HCT116 (cell line): ENCODE measurements at regions not wholly inside any gene's neighbourhood (a gene's known extent, or its start where the extent isn't known, plus 50 kb on each side); places are given as distances from the start of the nearest gene placed in this dataset.

Experiments
- ATAC-seq: fragments of 200-7000 bp; cut with Tn5 transposase; 2 replicates; pipeline ENCODE4 v1.9.1; 2020; ENCODE audit warnings: mild to moderate bottlenecking, moderate library complexity
- BruUV-seq: library from RNA; stranded (reverse); fragments of 400-500 nt; replicated peaks from 2 replicates; lab custom pipeline; 2021; lab: Mats Ljungman, UMichigan
- CTCF ChIA-PET: fragments of 300-600 bp; sonication (Branson Sonifier 250); formaldehyde crosslinking; loops from one replicate; lab custom pipeline; 2021; ENCODE audit warnings: antibody characterized with exemption; lab: Charles Lee
- POLR2A ChIA-PET: fragments of 300-600, 350-600 bp; sonication (Branson Sonifier 250); formaldehyde crosslinking; loops from one replicate; lab custom pipeline; 2021; ENCODE audit warnings: antibody characterized with exemption; lab: Charles Lee
- RAD21 ChIA-PET, 2 experiments: fragments of 300-600 bp; sonication (Branson Sonifier 250); formaldehyde crosslinking; loops; one replicate each; lab custom pipeline; 2023; ENCODE audit warnings: low total read pairs in 2 of 2; ENCODE audit not compliant: uncharacterized antibody in 2 of 2, unreplicated experiment in 2 of 2, low non-redundant PET in 1 of 2; lab: Charles Lee
- DNase-seq: peaks from one replicate; pipeline ENCODE4 v3.0.0-alpha.2; 2010; ENCODE audit warnings: low read depth, low spot score
- H2AFZ ChIP-seq: fragments of 200-600 bp; shearing (Covaris generic), sonication (generic); 2 replicates; pipeline ENCODE4 v1.6.1; 2017; ENCODE audit warnings: low read depth, mixed run types, mixed read lengths, antibody characterized with exemption, low read length; ENCODE audit not compliant: poor library complexity, severe bottlenecking
- H3K27ac ChIP-seq: 2 replicates; pipeline ENCODE4 v1.5.1; 2012; ENCODE audit warnings: low read depth, low read length
- H3K27me3 ChIP-seq: fragments of 200-600 bp; sonication (generic); 2 replicates; pipeline ENCODE4 v1.6.1; 2016; ENCODE audit warnings: mixed run types, low read length, mixed read lengths; ENCODE audit not compliant: insufficient read depth
- H3K36me3 ChIP-seq, 2 experiments: fragments of 200-500 bp in 1 of 2; fragments of 200-600 bp in 1 of 2; sonication (Bioruptor generic) in 1 of 2; sonication (generic) in 1 of 2; 2 replicates each; pipeline versions ENCODE4 v1.5.1 to v1.6.1; 2014 to 2016; ENCODE audit warnings: low read length in 2 of 2, inconsistent platforms in 1 of 2, mixed read lengths in 1 of 2, mixed run types in 1 of 2; ENCODE audit not compliant: insufficient read depth in 2 of 2, control insufficient read depth in 1 of 2
- H3K4me1 ChIP-seq, 2 experiments: fragments of 200-600 bp in 1 of 2; sonication (generic) in 1 of 2; 2 replicates each; pipeline versions ENCODE4 v1.5.1 to v1.6.1; 2012 to 2017; ENCODE audit warnings: low read length in 2 of 2, inconsistent platforms in 1 of 2, mild to moderate bottlenecking in 1 of 2, mixed read lengths in 1 of 2, mixed run types in 1 of 2, moderate library complexity in 1 of 2; ENCODE audit not compliant: insufficient read depth in 2 of 2, control insufficient read depth in 1 of 2
- H3K4me2 ChIP-seq: fragments of 200-600 bp; sonication (generic); 2 replicates; pipeline ENCODE4 v1.6.1; 2017; ENCODE audit warnings: mixed run types, low read length, mixed read lengths
- H3K4me3 ChIP-seq, 2 experiments: fragments of 200-600 bp in 1 of 2; sonication (generic) in 1 of 2; replicated peaks in 1 of 2; 2 replicates each; pipeline ENCODE4 v1.5.1; 2011 to 2016; ENCODE audit warnings: low read length in 2 of 2, control low read depth in 1 of 2, low read depth in 1 of 2, mild to moderate bottlenecking in 1 of 2, mixed read lengths in 1 of 2, mixed run types in 1 of 2
- H3K79me2 ChIP-seq: fragments of 200-600 bp; sonication (generic); 2 replicates; pipeline ENCODE4 v1.6.1; 2017; ENCODE audit warnings: mild to moderate bottlenecking, mixed run types, low read length, moderate library complexity, mixed read lengths; ENCODE audit not compliant: insufficient read depth
- H3K9ac ChIP-seq: fragments of 200-600 bp; sonication (generic); 2 replicates; pipeline ENCODE4 v1.6.1; 2016; ENCODE audit warnings: low read length, mixed read lengths
- H3K9me2 ChIP-seq: fragments of 200-600 bp; sonication (generic), shearing (Covaris generic); 2 replicates; pipeline ENCODE4 v1.6.1; 2017; ENCODE audit warnings: mixed run types, mild to moderate bottlenecking, moderate library complexity; ENCODE audit not compliant: insufficient read depth
- H3K9me3 ChIP-seq, 2 experiments: fragments of 200-500 bp in 1 of 2; fragments of 200-600 bp in 1 of 2; sonication (Bioruptor generic) in 1 of 2; sonication (generic) in 1 of 2; 2 replicates each; pipeline ENCODE4 v1.6.1; 2014 to 2017; ENCODE audit warnings: low read length in 2 of 2, mixed read lengths in 2 of 2, inconsistent platforms in 1 of 2, low read depth in 1 of 2, mild to moderate bottlenecking in 1 of 2, mixed run types in 1 of 2, moderate library complexity in 1 of 2; ENCODE audit not compliant: control insufficient read depth in 1 of 2, insufficient read depth in 1 of 2
- H4K20me1 ChIP-seq: fragments of 200-600 bp; sonication (generic), shearing (Covaris generic); 2 replicates; pipeline ENCODE4 v1.6.1; 2017; ENCODE audit warnings: mixed run types, mild to moderate bottlenecking, moderate library complexity; ENCODE audit not compliant: insufficient read depth
- EGR1 ChIP-seq: IDR thresholded peaks from 2 replicates; pipeline ENCODE4 v1.6.1; 2012; ENCODE audit warnings: low read depth
- JUND ChIP-seq: IDR thresholded peaks from 2 replicates; pipeline ENCODE4 v1.6.1; 2012
- POLR2AphosphoS5 ChIP-seq: IDR thresholded peaks from 2 replicates; pipeline ENCODE4 v1.6.1; 2011; ENCODE audit warnings: mild to moderate bottlenecking, low read depth, low read length, moderate library complexity
- SIN3A ChIP-seq: IDR thresholded peaks from 2 replicates; pipeline ENCODE4 v1.6.1; 2012; ENCODE audit warnings: low read depth
- YY1 ChIP-seq: IDR thresholded peaks from 2 replicates; pipeline ENCODE4 v1.6.1; 2011; ENCODE audit warnings: low read length, low read depth, moderate library complexity, mild to moderate bottlenecking; ENCODE audit not compliant: insufficient replicate concordance; ENCODE audit errors: extremely low read depth
- ZNF274 ChIP-seq: fragments of 200-500 bp; sonication (Bioruptor generic); IDR thresholded peaks from 2 replicates; pipeline ENCODE4 v1.6.1; 2014; ENCODE audit warnings: mild to moderate bottlenecking, low read depth, low read length, inconsistent platforms
- intact Hi-C: fragments of 100-400 bp; cut with micrococcal nuclease; formaldehyde crosslinking; loops from 2 replicates; pipeline ENCODE4 v1.10.0; 2022
- TF ChIP-seq, protein P1 (sequence below): IDR thresholded peaks from 2 replicates; pipeline ENCODE4 v1.6.1; 2012
- TF ChIP-seq, protein P2 (sequence below): IDR thresholded peaks from 2 replicates; pipeline ENCODE4 v1.6.1; 2012
- TF ChIP-seq, protein P3 (sequence below): IDR thresholded peaks from 2 replicates; pipeline ENCODE4 v1.6.1; 2012; ENCODE audit warnings: low read depth
- TF ChIP-seq, protein P4 (sequence below): IDR thresholded peaks from 2 replicates; pipeline ENCODE4 v1.6.1; 2011; ENCODE audit warnings: mild to moderate bottlenecking, low read length, moderate library complexity; ENCODE audit not compliant: insufficient replicate concordance; ENCODE audit errors: extremely low read depth

DNA sequence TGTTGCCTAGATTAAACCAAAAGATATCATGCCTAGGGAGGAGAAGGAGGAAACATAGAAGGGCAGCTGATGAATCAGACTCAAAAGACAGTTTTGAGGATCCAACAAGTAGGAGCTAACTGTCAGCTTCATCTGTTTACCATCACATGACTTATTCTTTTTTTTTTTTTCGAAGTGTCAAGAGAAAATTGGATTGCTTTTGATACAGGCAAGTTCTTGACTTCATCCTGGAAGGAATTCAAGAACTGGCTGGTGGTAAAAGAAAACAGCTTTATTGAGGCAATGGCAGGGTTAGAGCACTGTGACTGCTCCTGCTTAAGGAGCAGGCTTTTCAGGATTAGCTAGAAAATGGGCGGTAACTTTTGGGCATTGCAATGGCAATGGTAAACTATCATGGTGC, 227.5 kb upstream of the KCNMB2 start:
- Histone ChIP-seq H3K27me3 (no peaks in the 10 kb centered on the region), H3K9me2 (no peaks in the 10 kb centered on the region), H3K27ac (no peak overlapping the region), H4K20me1 (no peaks in the 10 kb centered on the region)
- TF ChIP-seq, protein P1, sequence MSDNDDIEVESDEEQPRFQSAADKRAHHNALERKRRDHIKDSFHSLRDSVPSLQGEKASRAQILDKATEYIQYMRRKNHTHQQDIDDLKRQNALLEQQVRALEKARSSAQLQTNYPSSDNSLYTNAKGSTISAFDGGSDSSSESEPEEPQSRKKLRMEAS = no peak
- TF ChIP-seq, protein P2, sequence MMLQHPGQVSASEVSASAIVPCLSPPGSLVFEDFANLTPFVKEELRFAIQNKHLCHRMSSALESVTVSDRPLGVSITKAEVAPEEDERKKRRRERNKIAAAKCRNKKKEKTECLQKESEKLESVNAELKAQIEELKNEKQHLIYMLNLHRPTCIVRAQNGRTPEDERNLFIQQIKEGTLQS = no peak
- TF ChIP-seq EGR1 (no peak), ZNF274 (no peak), YY1 (no peak), POLR2AphosphoS5 (no peak), SIN3A (no peak), JUND (no peak)
- TF ChIP-seq, protein P3, sequence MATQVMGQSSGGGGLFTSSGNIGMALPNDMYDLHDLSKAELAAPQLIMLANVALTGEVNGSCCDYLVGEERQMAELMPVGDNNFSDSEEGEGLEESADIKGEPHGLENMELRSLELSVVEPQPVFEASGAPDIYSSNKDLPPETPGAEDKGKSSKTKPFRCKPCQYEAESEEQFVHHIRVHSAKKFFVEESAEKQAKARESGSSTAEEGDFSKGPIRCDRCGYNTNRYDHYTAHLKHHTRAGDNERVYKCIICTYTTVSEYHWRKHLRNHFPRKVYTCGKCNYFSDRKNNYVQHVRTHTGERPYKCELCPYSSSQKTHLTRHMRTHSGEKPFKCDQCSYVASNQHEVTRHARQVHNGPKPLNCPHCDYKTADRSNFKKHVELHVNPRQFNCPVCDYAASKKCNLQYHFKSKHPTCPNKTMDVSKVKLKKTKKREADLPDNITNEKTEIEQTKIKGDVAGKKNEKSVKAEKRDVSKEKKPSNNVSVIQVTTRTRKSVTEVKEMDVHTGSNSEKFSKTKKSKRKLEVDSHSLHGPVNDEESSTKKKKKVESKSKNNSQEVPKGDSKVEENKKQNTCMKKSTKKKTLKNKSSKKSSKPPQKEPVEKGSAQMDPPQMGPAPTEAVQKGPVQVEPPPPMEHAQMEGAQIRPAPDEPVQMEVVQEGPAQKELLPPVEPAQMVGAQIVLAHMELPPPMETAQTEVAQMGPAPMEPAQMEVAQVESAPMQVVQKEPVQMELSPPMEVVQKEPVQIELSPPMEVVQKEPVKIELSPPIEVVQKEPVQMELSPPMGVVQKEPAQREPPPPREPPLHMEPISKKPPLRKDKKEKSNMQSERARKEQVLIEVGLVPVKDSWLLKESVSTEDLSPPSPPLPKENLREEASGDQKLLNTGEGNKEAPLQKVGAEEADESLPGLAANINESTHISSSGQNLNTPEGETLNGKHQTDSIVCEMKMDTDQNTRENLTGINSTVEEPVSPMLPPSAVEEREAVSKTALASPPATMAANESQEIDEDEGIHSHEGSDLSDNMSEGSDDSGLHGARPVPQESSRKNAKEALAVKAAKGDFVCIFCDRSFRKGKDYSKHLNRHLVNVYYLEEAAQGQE = no peak
- TF ChIP-seq, protein P4, sequence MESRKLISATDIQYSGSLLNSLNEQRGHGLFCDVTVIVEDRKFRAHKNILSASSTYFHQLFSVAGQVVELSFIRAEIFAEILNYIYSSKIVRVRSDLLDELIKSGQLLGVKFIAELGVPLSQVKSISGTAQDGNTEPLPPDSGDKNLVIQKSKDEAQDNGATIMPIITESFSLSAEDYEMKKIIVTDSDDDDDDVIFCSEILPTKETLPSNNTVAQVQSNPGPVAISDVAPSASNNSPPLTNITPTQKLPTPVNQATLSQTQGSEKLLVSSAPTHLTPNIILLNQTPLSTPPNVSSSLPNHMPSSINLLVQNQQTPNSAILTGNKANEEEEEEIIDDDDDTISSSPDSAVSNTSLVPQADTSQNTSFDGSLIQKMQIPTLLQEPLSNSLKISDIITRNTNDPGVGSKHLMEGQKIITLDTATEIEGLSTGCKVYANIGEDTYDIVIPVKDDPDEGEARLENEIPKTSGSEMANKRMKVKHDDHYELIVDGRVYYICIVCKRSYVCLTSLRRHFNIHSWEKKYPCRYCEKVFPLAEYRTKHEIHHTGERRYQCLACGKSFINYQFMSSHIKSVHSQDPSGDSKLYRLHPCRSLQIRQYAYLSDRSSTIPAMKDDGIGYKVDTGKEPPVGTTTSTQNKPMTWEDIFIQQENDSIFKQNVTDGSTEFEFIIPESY = no peak
- TF ChIP-seq, all 23 proteins: peak for 0
- ChIA-PET POLR2A (no interaction called here), CTCF (no interaction called here), RAD21 (interaction anchor here in 1 of 2 experiments (0.6 kb wide), 1 partner anchor 1324 kb away, joined by 3 read pairs; no protein-coding TSS in a partner anchor)
- ATAC-seq = no peak
- Histone ChIP-seq H3K4me1 (no peaks in the 10 kb centered on the region), H3K4me3 (no peak overlapping the region), H3K79me2 (no peaks in the 10 kb centered on the region), H3K9ac (no peak overlapping the region), H3K9me3 (no peaks in the 10 kb centered on the region), H3K36me3 (no peaks in the 10 kb centered on the region), H3K4me2 (no peak overlapping the region), H2AFZ (no peak overlapping the region)
- BruUV-seq = no TSS peak
- intact Hi-C loops = no loop called here
- no peak for DNase-seq
